SW 1271 (cell line): ENCODE measurements at regions not wholly inside any gene's neighbourhood (a gene's known extent, or its start where the extent isn't known, plus 50 kb on each side); places are given as distances from the start of the nearest gene placed in this dataset.
"Not testable (repeated sequence)": the region's sequence is repeated elsewhere in the genome, so short reads cannot be mapped to it uniquely, and the experiment has no call there.

Experiments
- DNase-seq, 2 experiments: peaks; one replicate each; lab custom pipeline; 2025; lab: John Stamatoyannopoulos, UW

GRCh38 chr4:101670370-101670769, 120.2 kb upstream of the BANK1 start:
- DNase-seq: no peak

GRCh38 chr4:101669832-101670188, 120.7 kb upstream of the BANK1 start:
- no peak for DNase-seq

- no peak for DNase-seq
These were observed 121.2 kb upstream of the BANK1 start for GRCh38 chr4:101669138-101669831.

GRCh38 chr4:101667348-101667747, 123.2 kb upstream of the BANK1 start:
- DNase-seq: no peak

GRCh38 chr4:101660607-101661006, 129.9 kb upstream of the BANK1 start:
- no peak for DNase-seq

DNA sequence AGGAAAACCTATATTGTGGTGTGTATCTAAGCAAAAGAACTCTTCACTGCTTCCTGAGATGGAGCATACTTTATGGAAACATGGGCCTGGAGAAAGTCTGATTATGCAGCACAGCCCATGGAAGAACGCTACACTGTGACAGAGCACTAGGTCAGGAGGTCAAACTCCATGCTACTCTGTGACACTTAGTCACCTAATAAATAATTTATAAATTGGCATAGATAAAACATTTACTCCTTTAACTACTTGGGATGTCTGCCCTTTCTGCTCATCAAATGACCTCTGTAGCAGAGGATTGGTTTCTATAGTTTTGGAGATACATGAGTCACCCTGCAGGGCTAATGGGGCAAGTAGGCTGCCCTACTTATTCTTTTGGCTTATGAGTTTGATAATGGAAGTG, 134.7 kb upstream of the BANK1 start:
- DNase-seq: no peak

DNA sequence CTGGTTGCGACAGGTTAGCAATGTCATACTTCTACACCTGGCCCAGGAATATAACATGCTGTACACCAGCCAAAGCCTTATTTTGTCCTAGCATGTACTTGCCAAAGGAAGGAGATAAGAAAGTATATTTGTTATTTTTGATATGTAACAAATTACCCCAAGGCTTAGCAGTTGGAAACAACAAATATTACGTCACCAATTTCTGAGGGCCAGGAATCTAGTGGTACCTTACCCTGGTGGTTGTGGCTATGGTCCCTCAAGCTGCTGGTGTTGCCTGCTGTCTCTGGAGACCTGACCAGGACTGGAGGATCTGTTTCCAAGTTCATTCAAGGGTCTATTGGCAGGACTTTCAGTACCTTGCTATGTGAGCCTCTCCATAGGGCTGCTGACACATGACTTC, 135.5 kb upstream of the BANK1 start:
- DNase-seq: no peak

- DNase-seq: no peak
These were observed 138.8 kb upstream of the BANK1 start for GRCh38 chr4:101651778-101652177.

- DNase-seq: no peak
These were observed 140.6 kb upstream of the BANK1 start for GRCh38 chr4:101649790-101650515.

DNA sequence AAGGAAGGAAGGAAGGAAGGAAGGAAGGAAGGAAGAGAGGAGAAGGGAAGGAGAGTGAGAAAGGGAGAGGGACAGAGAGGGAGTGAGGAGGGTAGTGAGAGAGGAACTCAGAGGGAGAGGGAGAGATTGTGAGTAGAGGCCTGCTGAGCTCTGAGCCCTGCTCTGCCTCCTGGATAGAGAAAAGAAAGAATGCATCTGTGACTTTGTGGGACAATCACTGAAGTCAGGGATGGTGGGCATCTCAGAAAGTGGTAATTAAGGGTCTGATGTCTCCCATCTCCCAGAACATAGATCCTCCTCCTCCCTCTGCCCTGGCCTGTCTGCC, 142.9 kb upstream of the BANK1 start:
- no peak for DNase-seq

DNA sequence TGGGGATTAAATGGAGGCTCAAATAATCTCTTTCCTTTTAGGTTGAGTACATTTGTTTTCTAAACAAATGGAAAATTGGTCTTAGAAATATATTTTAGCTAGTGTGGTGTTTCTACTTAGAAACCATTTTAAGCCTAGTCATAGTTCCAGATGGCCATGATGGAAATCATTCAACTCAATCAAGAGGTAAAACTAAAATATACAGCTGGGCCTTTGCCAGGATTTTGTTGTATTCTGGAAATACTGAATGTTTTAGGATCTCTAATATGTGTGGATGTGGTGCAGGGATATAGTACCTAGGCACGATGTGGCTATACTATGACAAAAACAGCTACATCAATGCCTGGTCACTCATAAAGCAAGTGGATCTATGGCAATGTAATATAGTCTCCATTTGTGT, 146.0 kb upstream of the BANK1 start:
- no peak for DNase-seq

- DNase-seq: no peak
These were observed 147.2 kb upstream of the BANK1 start for GRCh38 chr4:101643186-101643837.

GRCh38 chr4:101632766-101633165, 157.8 kb upstream of the BANK1 start:
- not testable (repeated sequence) for DNase-seq

GRCh38 chr4:101630319-101630986, 160.1 kb upstream of the BANK1 start:
- DNase-seq: no peak

DNA sequence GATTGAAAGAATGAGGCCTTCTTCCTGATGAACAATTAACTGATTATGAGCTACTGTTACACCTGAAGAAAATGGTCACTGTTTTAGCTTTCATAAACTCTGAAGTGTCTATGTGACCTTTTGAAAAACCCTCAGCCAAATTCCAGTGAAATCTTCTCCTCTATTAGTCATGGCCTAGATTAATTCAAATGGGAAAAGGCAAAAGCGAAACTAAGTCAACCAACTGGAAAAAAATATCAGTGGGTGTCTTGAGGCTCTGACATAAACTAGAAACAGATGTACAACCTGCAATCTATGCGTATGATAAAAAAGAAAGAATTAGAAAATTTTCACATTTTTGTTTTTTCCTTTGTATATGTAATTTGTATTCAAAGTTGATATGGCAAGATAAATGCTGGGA, 169.4 kb upstream of the BANK1 start:
- DNase-seq: no peak

- no peak for DNase-seq
These were observed 174.9 kb upstream of the BANK1 start for GRCh38 chr4:101615652-101616051.

GRCh38 chr4:101606989-101607388, 183.5 kb upstream of the BANK1 start:
- DNase-seq: not testable (repeated sequence)

- no peak for DNase-seq
These were observed 185.6 kb upstream of the BANK1 start for GRCh38 chr4:101604976-101605375.

- no peak for DNase-seq
These were observed 190.2 kb upstream of the BANK1 start for GRCh38 chr4:101600287-101600686.

GRCh38 chr4:101599620-101600019, 190.9 kb upstream of the BANK1 start:
- no peak for DNase-seq

- no peak for DNase-seq
These were observed 193.6 kb upstream of the BANK1 start for GRCh38 chr4:101596781-101597552.

DNA sequence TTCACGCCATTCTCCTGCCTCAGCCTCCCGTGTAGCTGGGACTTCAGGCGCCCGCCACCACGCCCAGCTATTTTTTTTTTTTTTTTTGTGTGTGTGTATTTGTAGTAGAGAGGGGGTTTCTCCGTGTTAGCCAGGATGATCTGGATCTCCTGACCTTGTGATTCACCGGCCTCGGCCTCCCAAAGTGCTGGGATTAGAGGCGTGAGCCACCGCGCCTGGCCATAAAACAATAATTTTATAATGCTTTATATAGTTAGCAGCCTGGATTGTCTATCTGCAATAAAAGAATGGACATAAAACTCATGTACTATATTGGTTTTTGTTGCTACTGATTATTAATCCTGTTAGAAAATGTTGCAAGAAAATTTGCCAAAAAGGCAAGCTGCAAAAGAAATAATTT, 195.9 kb upstream of the BANK1 start:
- no peak for DNase-seq
